Islet precursor cell (in vitro differentiated cells): ENCODE measurements at regions not wholly inside any gene's neighbourhood (a gene's known extent, or its start where the extent isn't known, plus 50 kb on each side); places are given as distances from the start of the nearest gene placed in this dataset.

ENCODE experiments used
- DNase-seq: peaks from one replicate; pipeline ENCODE4 v3.0.0-alpha.2; 2018

GRCh38 chr7:139561-140243, 52.7 kb upstream of the FAM20C start:
- no peak for DNase-seq

- no peak for DNase-seq
Measured at GRCh38 chr7:140996-141395, 51.4 kb upstream of the FAM20C start.

- DNase-seq = no peak
Measured at GRCh38 chr7:142248-142941, 50.0 kb upstream of the FAM20C start.
